ENCODE measurements at regions not wholly inside any gene's neighbourhood (a gene's known extent, or its start where the extent isn't known, plus 50 kb on each side); places are given as distances from the start of the nearest gene placed in this dataset.

DNA sequence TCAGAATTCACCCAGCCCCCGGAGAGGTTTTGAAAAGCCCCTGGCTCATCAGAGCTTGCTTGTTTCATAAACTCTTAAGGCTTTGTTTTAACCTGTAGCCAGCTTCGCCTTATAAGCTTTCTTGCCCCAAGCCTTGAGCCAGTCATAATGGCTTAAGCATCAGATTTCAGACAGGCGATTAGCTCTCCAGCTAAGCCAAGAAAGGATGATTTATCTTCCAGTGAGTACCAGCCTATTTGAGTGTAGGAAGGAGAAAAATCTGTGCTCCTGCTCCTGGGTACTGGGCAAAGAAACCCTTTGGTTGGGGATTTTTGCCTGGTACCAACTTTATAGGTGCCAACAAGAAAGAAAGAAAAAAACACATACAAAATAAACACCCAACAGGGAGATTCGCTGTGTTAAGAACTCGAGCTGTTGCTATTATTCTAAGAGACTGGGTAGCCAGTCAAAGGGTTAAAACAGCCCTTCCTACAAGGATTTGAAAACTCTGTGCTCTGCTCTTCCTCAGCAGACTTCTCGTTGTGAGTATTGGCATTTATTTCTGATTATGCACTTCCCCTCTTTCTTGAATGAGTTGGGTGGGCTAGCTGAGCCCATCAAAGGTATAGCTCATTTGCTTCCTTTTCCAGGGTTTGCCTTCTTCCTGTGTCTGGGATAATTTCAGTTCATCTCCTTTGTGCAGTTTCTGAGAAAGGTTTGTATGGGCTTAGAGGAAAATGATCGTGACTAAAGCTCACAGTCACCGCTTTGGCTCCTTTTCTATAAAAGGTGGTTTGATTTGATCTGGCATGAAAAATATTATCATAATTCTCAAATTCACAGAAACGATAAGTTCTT, 157.2 kb upstream of the DMRT1 start:
- no peaks in the 10 kb centered on the region for H3K27me3 ChIP-seq (replicated peaks in 1 of 7)
- H3K27ac ChIP-seq, result no peak overlapping the region
- no peaks in the 10 kb centered on the region for H3K9me3 ChIP-seq
- no peak for DNase-seq
- 67 to 83% (median 74%) methylated on average over 9 of the region's 9 CpGs for WGBS, 5 donors
- no peaks in the 10 kb centered on the region for H3K4me1 ChIP-seq
- TF ChIP-seq POLR2AphosphoS5 (IDR thresholded peaks at IDR 0.05) (no peak), POLR2A (IDR thresholded peaks at IDR 0.05) (no peak), CTCF (IDR thresholded peaks at IDR 0.05 in 8 of 11, conservative IDR thresholded peaks at IDR 0.05 in 3 of 11) (no peak)
- intact Hi-C loops (cut with DNase I; ENCODE audit: low total_unique reads), result no loop called here
- no peaks in the 10 kb centered on the region for H3K36me3 ChIP-seq
- H3K4me3 ChIP-seq, result no peak overlapping the region

DNA sequence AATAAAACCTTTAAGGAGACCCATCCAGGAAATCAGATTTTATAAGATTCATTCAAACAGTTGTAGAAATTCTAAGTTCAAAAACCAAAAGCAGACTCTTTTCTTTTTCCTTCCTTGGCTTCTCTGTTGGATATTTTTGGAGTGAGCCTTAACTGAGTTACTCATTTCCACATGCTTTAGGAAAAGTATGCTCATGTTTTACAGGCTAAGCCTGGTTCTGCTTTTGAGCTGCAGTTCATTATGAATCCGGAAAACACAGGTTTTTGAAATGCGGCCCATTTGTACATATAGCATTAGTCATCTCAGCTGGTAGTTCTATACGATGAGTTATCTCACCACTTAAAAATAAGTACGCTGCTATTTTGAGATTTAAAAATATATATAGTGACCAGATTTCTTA, 156.6 kb upstream of the DMRT1 start:
- no peaks in the 10 kb centered on the region for H3K9me3 ChIP-seq
- WGBS, 5 donors, result 66 to 79% (median 72%) methylated on average over 4 of the region's 4 CpGs
- intact Hi-C loops (cut with DNase I; ENCODE audit: low total_unique reads), result no loop called here
- H3K36me3 ChIP-seq, result no peaks in the 10 kb centered on the region
- no peak overlapping the region for H3K4me3 ChIP-seq
- no peaks in the 10 kb centered on the region for H3K4me1 ChIP-seq
- no peaks in the 10 kb centered on the region for H3K27me3 ChIP-seq (replicated peaks in 1 of 7)
- TF ChIP-seq POLR2A (IDR thresholded peaks at IDR 0.05) (no peak), CTCF (IDR thresholded peaks at IDR 0.05 in 8 of 11, conservative IDR thresholded peaks at IDR 0.05 in 3 of 11) (no peak), POLR2AphosphoS5 (IDR thresholded peaks at IDR 0.05) (no peak)
- DNase-seq, result no peak
- H3K27ac ChIP-seq, result no peak overlapping the region

- no peaks in the 10 kb centered on the region for H3K9me3 ChIP-seq
- no peaks in the 10 kb centered on the region for H3K4me1 ChIP-seq
These were observed 155.1 kb upstream of the DMRT1 start for GRCh38 chr9:686321-686813.

More at GRCh38 chr9:686321-686813, 155.1 kb upstream of the DMRT1 start:
- intact Hi-C loops (cut with DNase I; ENCODE audit: low total_unique reads), result no loop called here
- WGBS, 5 donors, result 83 to 93% (median 89%) methylated on average over 7 of the region's 7 CpGs
- TF ChIP-seq CTCF (IDR thresholded peaks at IDR 0.05 in 8 of 11, conservative IDR thresholded peaks at IDR 0.05 in 3 of 11), result no peak
- no peak for TF ChIP-seq POLR2AphosphoS5 (IDR thresholded peaks at IDR 0.05)
- TF ChIP-seq POLR2A (IDR thresholded peaks at IDR 0.05), result no peak
- Histone ChIP-seq H3K27ac (no peak overlapping the region), H3K4me3 (no peak overlapping the region), H3K36me3 (no peaks in the 10 kb centered on the region), H3K27me3 (replicated peaks in 1 of 7) (no peaks in the 10 kb centered on the region)
- no peak for DNase-seq
